ENCODE measurements at regions not wholly inside any gene's neighbourhood (a gene's known extent, or its start where the extent isn't known, plus 50 kb on each side); places are given as distances from the start of the nearest gene placed in this dataset.
"Not testable (repeated sequence)": the region's sequence is repeated elsewhere in the genome, so short reads cannot be mapped to it uniquely, and the experiment has no call there.

DNA sequence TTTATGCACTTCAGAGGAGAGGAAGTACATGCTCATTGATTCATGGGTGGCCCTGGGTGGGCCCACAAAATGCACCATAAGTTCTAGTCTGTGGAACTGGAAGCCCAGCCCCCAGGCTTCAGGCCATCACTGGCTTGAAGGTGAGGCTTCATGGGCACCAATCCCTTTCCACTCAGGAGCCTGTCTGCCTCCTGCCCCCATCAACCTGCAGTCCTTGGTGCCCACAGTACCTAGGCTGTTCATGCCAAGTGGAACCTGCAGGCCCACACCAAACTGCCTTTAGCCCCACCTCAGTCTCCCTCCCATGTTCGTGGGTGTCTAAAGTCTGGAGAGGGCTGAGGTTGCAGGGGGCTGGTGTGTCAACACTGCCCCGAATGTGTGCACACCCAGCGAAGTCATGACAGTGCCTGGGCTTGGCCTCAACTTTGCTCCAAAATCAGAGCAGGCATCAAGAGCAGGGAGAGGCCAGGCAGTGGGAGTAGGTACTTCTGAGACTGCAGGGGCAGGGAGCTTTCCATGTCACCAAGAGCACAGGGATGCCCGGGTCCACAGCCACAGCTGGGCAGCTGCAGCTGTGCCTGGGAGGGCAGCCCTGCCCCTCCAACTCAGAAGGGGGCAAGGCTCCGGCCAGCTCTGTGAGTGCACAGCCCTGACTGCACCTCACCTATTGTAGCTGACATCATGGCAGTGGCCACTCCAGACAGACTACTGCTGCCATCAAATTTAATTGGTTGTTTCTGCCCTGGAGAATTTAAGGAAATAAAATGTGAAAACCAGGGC, 1250.4 kb upstream of the IGFBP7 start:
- DNase-seq (ENCODE audit: low read depth), result no peak

DNA sequence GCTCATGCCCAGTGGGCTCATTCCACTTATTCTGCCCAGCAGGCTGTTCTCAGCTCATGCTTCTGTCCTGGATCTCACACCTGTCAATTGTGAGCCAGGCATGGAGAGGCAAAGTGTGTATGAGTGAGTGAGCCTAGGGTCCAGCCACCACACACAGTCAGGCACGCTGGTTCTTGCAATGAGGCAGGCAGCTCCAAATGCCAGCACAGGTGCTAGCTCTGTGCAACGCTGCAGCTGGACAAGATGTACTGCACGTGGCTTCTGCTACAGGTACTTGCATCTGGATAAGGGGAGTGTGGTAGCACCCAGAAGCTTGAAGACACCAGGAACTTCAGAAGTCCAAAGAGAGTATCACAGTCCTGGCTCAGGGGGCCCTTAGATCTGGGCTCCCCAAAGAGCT, 1249.4 kb upstream of the IGFBP7 start:
- DNase-seq (ENCODE audit: low read depth), result no peak

DNA sequence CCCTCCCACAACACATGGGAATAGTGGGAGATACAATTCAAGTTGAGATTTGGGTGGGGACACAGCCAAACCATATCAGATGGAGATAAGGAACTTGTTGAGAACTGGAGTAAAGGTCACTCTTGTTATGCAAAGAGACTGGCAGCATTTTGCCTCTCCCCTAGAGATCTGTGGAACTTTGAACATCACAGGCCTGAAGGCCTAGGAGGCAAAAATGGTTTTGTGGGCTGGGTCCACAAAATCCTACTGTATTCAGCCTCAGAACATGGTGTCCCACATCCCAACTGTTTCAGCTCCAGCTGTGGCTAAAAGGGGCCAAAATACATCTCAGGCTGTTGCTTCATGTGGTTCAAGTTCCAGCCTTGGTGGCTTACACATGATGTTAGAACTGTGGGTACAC, 1247.8 kb upstream of the IGFBP7 start:
- no peak for DNase-seq (ENCODE audit: low read depth)

DNA sequence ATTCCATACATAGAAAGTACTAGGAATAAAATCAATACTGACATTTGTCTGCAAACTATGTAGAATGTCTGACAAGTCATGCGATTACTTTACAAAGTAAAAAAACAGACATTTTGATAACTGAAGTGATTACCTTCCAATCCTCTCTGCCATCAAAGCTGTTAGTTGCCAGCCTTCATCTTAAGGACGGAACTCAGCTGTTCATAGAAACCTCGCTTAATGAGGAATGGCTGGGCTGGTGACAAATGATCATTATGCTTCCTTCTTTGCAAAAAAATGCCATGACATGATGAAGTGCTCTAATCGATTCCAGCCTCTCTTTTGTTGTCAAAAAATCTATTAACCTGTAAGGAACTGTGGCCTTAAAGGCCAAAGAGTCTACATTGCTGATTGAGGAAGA, 1214.9 kb upstream of the IGFBP7 start:
- no peak for DNase-seq (ENCODE audit: low read depth)

DNA sequence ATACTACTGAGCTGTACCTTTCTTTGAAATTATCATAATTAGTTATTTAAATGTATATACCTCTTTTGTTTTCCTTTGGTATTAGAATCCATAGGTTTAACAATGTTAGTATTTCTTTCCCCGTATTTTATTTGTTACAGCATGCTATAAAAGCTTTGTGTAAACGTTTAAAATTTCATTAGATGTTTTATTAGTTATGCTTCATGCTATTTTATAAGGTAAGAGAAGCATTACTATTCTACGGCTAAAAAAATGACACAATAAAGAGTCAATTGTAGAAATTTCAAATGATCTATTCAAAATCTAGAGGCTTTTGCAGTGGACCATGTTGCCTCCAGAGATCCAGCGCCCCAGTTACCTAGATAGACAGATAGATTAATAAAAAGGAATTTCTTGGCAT, 1203.3 kb upstream of the IGFBP7 start:
- no peak for DNase-seq (ENCODE audit: low read depth)

DNA sequence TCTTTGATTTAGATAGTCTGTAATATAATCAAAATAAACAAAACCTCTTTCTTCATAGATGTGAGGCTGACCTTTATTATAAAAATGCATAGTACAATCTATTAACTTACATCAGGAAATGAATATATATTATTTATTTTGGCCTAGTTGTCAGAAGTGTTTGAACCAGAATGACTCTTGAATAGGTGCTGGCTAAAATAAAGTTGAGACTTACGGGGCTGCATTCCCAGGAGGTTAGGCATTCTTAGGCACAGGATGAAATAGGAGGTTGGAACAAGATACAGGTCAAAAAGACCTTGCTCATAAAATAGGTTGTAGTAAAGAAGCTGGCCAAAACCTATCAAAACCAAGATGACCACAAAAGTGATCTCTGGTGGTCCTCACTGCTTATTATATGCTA, 1193.3 kb upstream of the IGFBP7 start:
- DNase-seq (ENCODE audit: low read depth), result no peak

DNA sequence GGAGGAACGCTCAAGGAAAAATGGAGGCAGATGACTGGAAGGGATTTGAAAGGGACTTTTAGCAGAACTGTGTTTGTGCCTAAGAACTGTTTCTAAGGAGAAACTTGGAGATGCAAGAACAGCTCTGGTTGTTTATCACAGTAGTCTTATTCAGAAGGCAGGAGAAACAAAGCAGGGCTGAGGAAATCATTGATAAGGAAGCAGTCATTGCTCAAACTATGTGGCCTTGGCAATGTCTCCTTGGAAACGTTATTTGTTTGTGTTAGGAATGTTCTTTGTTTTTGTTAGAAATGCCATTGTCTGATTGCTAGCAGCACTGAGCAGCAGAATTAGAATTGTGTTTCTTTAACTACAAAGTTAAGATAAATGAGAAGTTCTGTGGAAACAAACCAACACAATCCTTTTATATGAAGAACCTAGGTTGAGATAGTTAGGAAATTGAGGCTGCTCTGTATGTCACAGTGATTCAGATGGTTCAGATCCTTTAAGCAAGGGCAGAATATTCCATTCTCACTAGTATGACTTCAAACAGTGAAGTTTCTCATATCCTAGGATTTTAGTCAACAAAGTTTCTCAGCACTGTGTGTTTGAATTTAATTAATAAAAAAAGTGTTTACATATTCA, 1191.3 kb upstream of the IGFBP7 start:
- no peak for DNase-seq (ENCODE audit: low read depth)

DNA sequence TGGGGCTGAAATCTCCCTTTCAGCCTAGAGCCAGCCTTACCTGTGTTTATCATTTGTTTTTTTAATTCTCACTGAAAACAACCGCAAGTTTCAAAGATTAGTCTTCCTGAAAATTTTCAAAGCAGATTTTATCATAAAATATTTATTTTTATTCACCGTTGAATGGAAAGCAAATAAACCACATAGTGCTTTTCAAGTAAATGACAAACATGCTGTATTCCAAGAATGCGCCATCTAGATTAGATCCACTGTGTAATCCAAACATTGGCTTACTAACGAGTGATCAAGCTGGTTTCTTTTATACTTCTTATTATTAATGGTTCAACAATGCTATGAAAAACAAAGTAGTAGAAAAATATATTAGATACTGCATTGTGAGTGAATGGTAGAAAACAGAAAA, 1176.2 kb upstream of the IGFBP7 start:
- DNase-seq (ENCODE audit: low read depth), result no peak

DNA sequence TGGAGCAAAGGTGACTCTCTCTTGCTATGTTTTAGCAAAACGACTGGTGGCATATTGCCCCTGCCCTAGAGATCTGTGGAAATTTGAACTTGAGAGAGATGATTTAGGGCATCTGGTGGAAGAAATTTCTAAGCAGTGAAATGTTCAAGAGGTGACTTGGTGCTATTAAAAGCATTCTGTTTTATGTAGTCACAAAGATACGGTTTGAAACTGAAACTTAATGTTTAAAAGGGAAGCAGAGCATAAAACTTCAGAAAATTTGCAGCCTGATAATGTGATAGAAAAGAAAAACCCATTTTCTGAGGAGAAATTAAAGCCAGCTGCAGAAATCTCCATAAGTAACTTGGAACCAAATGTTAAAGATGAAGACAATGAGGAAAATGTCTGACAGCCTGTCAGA, 1170.7 kb upstream of the IGFBP7 start:
- DNase-seq (ENCODE audit: low read depth), result not testable (repeated sequence)

DNA sequence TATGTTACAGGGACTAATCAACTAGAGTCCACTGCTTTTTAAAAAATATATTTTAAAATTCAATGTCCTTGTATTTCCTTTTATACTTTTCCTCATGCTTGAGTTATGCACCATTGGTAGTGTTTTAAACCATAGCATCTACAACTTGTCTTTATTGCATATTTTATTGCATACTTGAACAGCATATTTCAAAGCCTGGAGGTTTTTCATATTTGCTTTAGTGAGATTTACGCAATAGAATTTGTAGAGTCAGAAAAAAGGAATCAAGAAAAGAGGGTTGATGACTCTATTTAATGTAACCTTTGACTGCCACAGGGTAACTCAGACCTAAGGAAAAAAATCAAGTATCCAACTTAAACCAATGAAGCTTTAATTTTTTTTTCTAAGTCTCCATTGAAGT, 1165.7 kb upstream of the IGFBP7 start:
- no peak for DNase-seq (ENCODE audit: low read depth)

DNA sequence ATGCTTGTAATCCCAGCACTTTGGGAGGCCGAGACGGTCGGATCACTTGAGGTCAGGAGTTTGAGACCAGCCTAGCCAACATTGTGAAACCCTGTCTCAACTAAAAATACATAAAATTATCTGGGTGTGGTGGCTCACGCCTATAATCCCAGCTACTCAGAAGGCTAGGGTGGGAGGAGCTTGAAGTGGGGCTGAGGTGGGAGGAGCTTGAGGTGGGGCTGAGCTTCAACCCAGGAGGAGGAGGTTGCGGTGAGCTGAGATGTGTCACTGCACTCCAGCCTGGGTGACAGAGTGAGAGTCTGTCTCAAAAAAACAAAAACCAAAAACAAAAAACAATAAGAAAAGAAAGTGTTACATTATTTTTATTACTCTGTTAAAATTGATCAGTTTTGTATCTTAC, 1164.4 kb upstream of the IGFBP7 start:
- DNase-seq (ENCODE audit: low read depth), result no peak

DNA sequence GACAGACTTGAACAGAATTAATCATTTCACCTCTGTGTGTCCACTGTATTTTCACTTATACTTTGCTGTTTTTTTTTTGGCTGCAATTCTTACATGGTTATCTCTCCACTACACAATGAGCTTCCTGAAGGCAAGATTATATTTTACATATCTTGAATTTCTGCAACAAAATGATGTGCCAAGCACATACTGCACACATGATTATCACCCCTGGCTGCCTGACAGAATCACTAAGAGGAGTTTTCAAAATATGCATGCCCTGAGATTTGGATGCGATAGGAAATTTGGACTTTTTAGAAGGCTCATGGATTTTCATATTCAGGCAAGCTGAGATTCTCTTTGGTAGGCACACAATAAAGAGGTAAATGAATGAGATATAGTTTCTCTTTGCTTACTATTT, 1162.1 kb upstream of the IGFBP7 start:
- no peak for DNase-seq (ENCODE audit: low read depth)

DNA sequence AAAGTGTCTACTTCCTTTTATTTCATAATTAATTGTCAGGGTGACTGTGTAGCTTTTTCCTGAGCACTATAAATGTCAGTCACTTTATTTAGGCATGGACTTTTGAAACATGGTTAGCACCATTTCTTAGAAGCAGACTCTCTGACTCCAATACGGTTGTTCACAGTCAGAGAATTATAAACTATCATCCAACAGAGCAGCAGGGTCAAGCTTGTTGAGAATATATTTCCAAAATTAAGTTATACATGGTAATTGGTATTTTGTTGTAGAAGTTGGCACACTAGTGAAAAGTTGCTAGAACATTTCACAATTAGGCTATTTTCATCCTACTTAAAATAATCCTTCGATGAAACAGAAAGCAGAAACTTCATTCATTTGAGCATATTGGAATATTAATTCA, 1155.5 kb upstream of the IGFBP7 start:
- DNase-seq (ENCODE audit: low read depth), result no peak

DNA sequence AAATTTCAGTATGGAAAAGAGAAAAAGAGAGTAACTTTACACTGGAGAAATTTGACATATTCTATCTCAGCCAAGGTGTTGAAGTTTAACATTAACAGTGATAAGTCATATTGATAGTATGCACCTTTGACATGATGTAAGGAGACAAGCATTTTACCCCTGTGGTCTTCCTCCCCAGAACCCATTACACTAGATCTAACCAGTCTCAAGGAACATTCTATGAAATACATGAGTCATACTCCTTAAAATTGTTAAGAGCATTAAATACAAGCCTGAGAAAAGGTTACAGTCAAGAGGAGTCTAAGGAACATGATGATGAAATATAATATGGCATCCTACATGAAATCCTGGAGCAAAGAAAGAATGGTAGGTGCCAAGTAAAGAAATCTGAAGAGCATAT, 1151.3 kb upstream of the IGFBP7 start:
- no peak for DNase-seq (ENCODE audit: low read depth)

DNA sequence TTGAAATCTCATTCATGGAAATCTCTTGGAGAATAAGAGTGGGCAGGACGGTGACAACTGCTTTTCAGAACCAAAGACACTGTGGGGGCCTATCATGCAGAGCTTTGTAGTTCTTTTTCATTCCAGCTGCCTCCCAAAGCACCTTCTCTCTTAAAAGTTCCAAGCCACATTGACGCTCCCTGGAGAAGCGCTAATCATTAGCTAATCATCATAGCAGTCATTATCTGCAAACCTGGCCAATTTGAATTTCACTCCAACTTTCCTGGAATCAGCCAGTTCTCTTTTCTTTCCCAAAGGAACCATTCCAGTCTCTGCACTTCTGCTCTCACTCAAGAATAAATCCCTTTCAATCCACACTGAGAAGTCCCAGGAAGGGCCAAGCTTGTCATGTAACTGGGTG, 1144.1 kb upstream of the IGFBP7 start:
- DNase-seq (ENCODE audit: low read depth), result no peak

DNA sequence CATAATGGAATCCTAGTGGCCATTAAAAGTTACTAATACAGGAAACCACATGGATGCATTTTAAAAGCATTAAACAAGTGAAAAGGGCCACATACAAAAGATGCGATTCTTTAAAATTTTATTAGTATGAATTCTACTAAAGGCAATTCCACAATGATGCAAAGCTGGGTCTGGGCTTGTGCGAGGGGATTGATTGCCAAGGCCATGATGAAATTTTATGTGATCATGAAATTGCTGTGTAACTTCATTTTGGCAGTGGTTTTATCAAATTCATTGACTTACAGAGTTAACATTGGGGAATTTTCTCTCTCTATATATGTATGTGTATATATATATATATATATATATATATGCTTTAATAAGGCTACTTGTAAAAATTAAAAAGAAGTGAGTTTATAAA, 1142.5 kb upstream of the IGFBP7 start:
- no peak for DNase-seq (ENCODE audit: low read depth)

DNA sequence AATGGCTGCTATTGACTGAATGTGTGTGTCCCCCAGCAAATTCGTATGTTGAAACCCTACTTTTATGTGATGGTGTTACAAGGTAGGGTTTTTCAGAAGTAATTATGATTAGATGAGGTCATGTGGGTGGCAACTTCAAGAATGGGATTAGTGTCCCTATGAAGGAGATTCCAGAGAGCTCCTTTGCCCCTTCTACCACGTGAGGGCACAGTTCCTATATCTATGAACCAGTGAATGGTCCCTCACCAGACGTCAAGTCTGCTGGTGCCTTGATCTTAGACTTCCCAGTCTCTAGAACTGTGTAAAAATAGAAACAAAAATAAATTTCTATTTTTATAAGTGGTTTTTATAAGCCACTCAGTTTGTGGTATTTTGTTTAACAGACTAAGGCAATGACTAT, 1137.6 kb upstream of the IGFBP7 start:
- no peak for DNase-seq (ENCODE audit: low read depth)

DNA sequence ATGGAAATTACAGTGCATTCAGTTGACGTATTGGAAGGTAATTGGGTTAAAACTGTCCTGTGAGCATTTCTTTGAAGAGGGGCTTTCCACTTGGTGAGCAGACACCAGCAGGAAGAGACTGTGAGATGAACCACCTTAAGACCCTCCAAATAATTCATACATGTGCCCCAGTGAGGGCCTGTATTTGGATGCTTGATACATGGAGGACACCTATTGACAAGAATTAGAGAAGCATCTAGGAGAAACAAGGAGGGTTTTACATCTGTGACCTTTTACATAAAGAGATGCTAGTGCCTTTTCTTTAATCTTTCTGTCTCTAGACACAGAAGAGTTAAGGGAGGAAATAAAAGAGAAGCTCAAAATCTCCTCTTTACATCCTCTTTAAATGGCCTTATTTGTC, 1115.3 kb upstream of the IGFBP7 start:
- no peak for DNase-seq (ENCODE audit: low read depth)

DNA sequence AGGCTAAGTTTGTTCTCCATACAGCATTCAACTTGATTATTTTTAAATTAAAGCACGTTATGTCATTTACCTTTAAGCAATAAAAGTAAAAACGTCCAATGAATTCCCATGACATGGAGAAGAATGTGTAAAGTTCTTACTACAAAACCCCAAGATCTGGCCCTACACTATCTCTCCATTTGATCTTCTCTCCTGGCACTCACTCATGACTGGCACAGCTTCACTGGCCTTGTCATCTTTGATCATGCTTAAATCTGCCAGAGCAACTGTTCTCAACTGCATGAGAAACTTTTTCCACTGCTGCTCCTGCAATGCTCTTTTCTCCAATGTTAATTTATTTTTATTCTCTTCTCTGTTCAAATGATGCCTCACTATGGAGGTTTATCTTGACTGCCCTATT, 1109.0 kb upstream of the IGFBP7 start:
- DNase-seq (ENCODE audit: low read depth), result no peak

DNA sequence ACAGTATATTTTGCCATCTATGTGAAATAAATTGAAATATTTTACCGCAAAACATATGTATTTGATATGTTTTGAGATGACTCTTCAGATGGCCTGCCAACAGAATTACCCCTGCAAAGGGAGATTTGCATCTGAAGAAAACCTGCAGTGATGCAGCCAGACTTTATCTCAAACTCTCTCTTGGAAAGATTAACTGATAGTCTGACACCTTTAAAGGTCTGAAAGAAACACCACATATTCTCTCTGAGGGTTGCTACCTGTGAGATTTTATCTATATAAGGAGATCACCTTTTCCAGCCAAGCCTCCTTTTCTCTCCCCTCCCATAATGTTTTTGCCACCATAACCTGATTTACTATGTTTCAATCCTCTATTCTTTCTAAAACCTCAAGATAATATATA, 1106.3 kb upstream of the IGFBP7 start:
- DNase-seq (ENCODE audit: low read depth), result no peak

DNA sequence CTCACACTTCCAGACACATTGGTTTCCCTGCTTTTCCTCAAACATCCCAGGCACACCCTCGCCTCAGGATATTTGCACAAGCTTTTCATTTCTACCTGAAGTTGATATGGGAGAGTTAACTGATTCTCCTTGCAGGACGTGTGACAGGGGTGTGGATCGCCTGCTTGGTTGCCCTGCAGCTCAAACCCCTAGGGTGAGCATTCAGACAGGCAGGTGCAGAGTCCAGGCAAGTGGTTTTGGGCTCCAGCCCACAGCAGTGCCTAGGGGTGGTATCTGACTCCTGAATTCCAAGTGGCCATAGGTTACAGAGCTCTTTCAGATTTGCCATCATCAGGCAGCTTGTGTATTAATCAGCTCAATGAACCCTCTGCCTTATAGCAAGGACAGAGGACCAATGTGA, 1104.2 kb upstream of the IGFBP7 start:
- DNase-seq (ENCODE audit: low read depth), result no peak

DNA sequence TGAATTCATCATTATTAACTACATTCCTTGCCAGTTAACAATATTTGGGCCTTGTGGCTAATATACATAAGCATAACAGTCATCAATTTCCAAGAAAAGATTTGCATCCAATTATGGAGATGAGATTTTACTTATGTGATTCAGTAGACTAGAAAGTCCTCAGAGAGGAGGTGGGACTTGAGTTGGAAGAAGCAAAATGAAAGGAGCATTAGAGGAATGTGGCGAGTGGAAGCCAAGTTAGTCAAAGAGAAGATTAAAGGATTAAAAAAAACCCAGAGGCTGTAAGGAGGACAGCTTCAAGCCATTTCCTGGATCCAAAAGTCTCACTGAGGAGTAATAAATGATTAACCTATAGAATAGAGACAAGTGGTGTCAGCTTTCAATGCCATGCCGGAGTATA, 1099.4 kb upstream of the IGFBP7 start:
- no peak for DNase-seq (ENCODE audit: low read depth)

DNA sequence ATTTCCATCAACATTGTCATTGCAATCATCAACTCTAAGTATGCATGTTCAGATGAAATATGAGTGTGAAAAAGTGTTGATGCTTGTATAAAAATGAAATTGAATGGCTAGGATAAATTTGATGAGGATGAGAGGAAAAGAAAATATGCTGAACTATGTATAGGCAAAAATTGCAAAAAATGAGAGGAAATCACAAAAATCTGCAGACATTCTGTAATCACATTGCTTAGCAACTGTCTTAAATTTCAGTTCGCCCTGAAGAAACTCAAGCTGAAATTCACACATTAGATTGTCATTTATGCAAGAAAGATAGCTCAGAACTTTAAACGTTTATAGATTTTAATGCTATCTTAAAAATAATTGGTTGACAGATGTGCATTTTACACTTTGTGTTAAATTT, 1098.8 kb upstream of the IGFBP7 start:
- no peak for DNase-seq (ENCODE audit: low read depth)
